IMR-90 (cell line): ENCODE measurements at regions not wholly inside any gene's neighbourhood (a gene's known extent, or its start where the extent isn't known, plus 50 kb on each side); places are given as distances from the start of the nearest gene placed in this dataset.

Experiments used
- ATAC-seq: fragments of 200-7000 bp; cut with Tn5 transposase; 2 replicates; pipeline ENCODE4 v1.9.1; 2020; ENCODE audit warnings: low read depth, mild to moderate bottlenecking, moderate library complexity
- BruUV-seq: library from RNA; stranded (reverse); fragments of 400-500 nt; replicated peaks from 2 replicates; lab custom pipeline; 2021; lab: Mats Ljungman, UMichigan
- CTCF ChIA-PET: fragments of 300-600 bp; formaldehyde crosslinking; extraction: SDS; loops from one replicate; lab custom pipeline; 2021; ENCODE audit warnings: antibody characterized with exemption; lab: Yijun Ruan, JAX
- POLR2A ChIA-PET: fragments of 300-600 bp; sonication (Branson Sonifier 250); formaldehyde crosslinking; loops from one replicate; lab custom pipeline; 2022; ENCODE audit warnings: antibody characterized with exemption; ENCODE audit not compliant: unreplicated experiment; lab: Charles Lee
- DNase-seq: peaks from one replicate; pipeline ENCODE4 v3.0.0; 2013
- H2AFZ ChIP-seq: replicated peaks from 2 replicates; pipeline ENCODE3; 2013; ENCODE audit warnings: low read length, mild to moderate bottlenecking; ENCODE audit not compliant: poor library complexity
- H2AK5ac ChIP-seq: 2 replicates; pipeline ENCODE4 v1.6.1; 2013; ENCODE audit warnings: low read depth, low read length, inconsistent platforms
- H2AK9ac ChIP-seq: replicated peaks from 2 replicates; pipeline ENCODE3; 2013; ENCODE audit warnings: mild to moderate bottlenecking, low read depth, low read length, moderate library complexity; ENCODE audit not compliant: poor library complexity
- H2BK120ac ChIP-seq: 2 replicates; pipeline ENCODE4 v1.6.1; 2013; ENCODE audit warnings: low read depth, low read length, inconsistent platforms
- H2BK15ac ChIP-seq: 3 replicates; pipeline ENCODE4 v1.6.1; 2013; ENCODE audit warnings: low read depth, low read length, inconsistent platforms
- H2BK20ac ChIP-seq: 2 replicates; pipeline ENCODE4 v1.6.1; 2013; ENCODE audit warnings: low read depth, mild to moderate bottlenecking, inconsistent platforms, low read length, moderate library complexity
- H2BK5ac ChIP-seq: 2 replicates; pipeline ENCODE4 v1.6.1; 2013; ENCODE audit warnings: mild to moderate bottlenecking, low read depth, low read length, inconsistent platforms; ENCODE audit not compliant: poor library complexity, severe bottlenecking
- H3K14ac ChIP-seq: replicated peaks from 2 replicates; pipeline ENCODE4 v1.6.1; 2013; ENCODE audit warnings: low read depth, low read length, inconsistent platforms
- H3K18ac ChIP-seq: 2 replicates; pipeline ENCODE4 v1.6.1; 2013; ENCODE audit warnings: low read depth, low read length, control low read depth
- H3K23ac ChIP-seq: 2 replicates; pipeline ENCODE4 v1.6.1; 2013; ENCODE audit warnings: low read depth, low read length, inconsistent platforms
- H3K27ac ChIP-seq: 2 replicates; pipeline ENCODE4 v1.5.1; 2013; ENCODE audit warnings: mild to moderate bottlenecking, control low read depth, low read length; ENCODE audit not compliant: insufficient read depth
- H3K27me3 ChIP-seq: 2 replicates; pipeline ENCODE4 v1.6.1; 2013; ENCODE audit warnings: low read length; ENCODE audit not compliant: control insufficient read depth, insufficient read depth
- H3K36me3 ChIP-seq: 2 replicates; pipeline ENCODE4 v1.6.1; 2013; ENCODE audit warnings: low read length, mixed read lengths; ENCODE audit not compliant: control insufficient read depth, insufficient read depth
- H3K4ac ChIP-seq: 2 replicates; pipeline ENCODE4 v1.6.1; 2013; ENCODE audit warnings: low read depth, low read length, inconsistent platforms
- H3K4me1 ChIP-seq: 2 replicates; pipeline ENCODE4 v1.6.1; 2013; ENCODE audit warnings: low read length, mixed read lengths; ENCODE audit not compliant: control insufficient read depth, insufficient read depth
- H3K4me2 ChIP-seq: 2 replicates; pipeline ENCODE4 v1.6.1; 2013; ENCODE audit warnings: low read depth, mild to moderate bottlenecking, control low read depth, low read length, moderate library complexity
- H3K4me3 ChIP-seq: 2 replicates; pipeline ENCODE4 v1.5.1; 2013; ENCODE audit warnings: low read depth, mild to moderate bottlenecking, control low read depth, low read length, moderate library complexity; ENCODE audit not compliant: insufficient read depth
- H3K56ac ChIP-seq: 2 replicates; pipeline ENCODE4 v1.6.1; 2013; ENCODE audit warnings: low read length, inconsistent platforms; ENCODE audit not compliant: insufficient read depth; ENCODE audit errors: extremely low read depth
- H3K79me1 ChIP-seq, 2 experiments: 2 replicates each; pipeline ENCODE4 v1.6.1; 2013; ENCODE audit warnings: low read length in 2 of 2, inconsistent platforms in 1 of 2, low read depth in 1 of 2
- H3K9ac ChIP-seq: 2 replicates; pipeline ENCODE4 v1.6.1; 2013; ENCODE audit warnings: low read depth, low read length, control low read depth
- H3K9me1 ChIP-seq: 2 replicates; pipeline ENCODE4 v1.6.1; 2013; ENCODE audit warnings: low read length, inconsistent platforms; ENCODE audit not compliant: insufficient read depth
- H3K9me3 ChIP-seq: 2 replicates; pipeline ENCODE4 v1.6.1; 2013; ENCODE audit warnings: low read length; ENCODE audit not compliant: control insufficient read depth, insufficient read depth
- H4K20me1 ChIP-seq: 2 replicates; pipeline ENCODE4 v1.6.1; 2013; ENCODE audit warnings: low read length, inconsistent platforms; ENCODE audit not compliant: insufficient read depth
- H4K5ac ChIP-seq: 2 replicates; pipeline ENCODE4 v1.6.1; 2013; ENCODE audit warnings: mild to moderate bottlenecking, low read depth, low read length, control low read depth
- H4K8ac ChIP-seq, 2 experiments: 2 replicates each; pipeline ENCODE4 v1.6.1; 2013; ENCODE audit warnings: low read depth in 2 of 2, low read length in 2 of 2, control low read depth in 1 of 2, inconsistent platforms in 1 of 2
- H4K91ac ChIP-seq: 2 replicates; pipeline ENCODE4 v1.6.1; 2013; ENCODE audit warnings: low read depth, low read length, inconsistent platforms; ENCODE audit not compliant: insufficient read depth
- CHD1 ChIP-seq: IDR thresholded peaks from 2 replicates; pipeline ENCODE4 v1.6.1; 2012; ENCODE audit warnings: low read depth, low read length, improper control_type of control experiment
- CTCF ChIP-seq: conservative IDR thresholded peaks from 2 replicates; pipeline ENCODE4 v1.5.1; 2012; ENCODE audit warnings: mild to moderate bottlenecking, low read depth, low read length, improper control_type of control experiment
- RAD21 ChIP-seq: IDR thresholded peaks from 2 replicates; pipeline ENCODE4 v1.6.1; 2012; ENCODE audit warnings: low read length, improper control_type of control experiment
- WGBS, 2 experiments: methylation state at CpG; one replicate each; pipeline versions ENCODE4 v1.1.5 to v1.1.7; 2013; ENCODE audit warnings: missing lambda C conversion rate in 2 of 2; ENCODE audit not compliant: insufficient read length in 1 of 2; ENCODE audit errors: extremely low coverage in 2 of 2; 5-methylcytosine and 5-hydroxymethylcytosine counted together
- dilution Hi-C: fragments of 300-500 bp; cut with HindIII; formaldehyde crosslinking; loops from one replicate; pipeline ENCODE4 v1.14.3; 2018; ENCODE audit warnings: low sequenced_read_pairs; ENCODE audit not compliant: unreplicated experiment
- in situ Hi-C: fragments of 300-500 bp; cut with MboI; formaldehyde crosslinking; loops from 3 replicates; pipeline ENCODE4 v1.14.3; 2019; ENCODE audit warnings: low sequenced_read_pairs, inconsistent platforms, mixed read lengths
- intact Hi-C: fragments of 100-400 bp; cut with micrococcal nuclease; formaldehyde crosslinking; loops from 2 replicates; pipeline ENCODE4 v1.10.0; 2022

- ATAC-seq: no peak
- no peaks in the 10 kb centered on the region for H4K20me1 ChIP-seq
- no peak overlapping the region for H3K23ac ChIP-seq
- H3K79me1 ChIP-seq: no peaks in the 10 kb centered on the region
- H3K9ac ChIP-seq: no peak overlapping the region
- no peak overlapping the region for H3K27ac ChIP-seq
- H2BK120ac ChIP-seq: no peak overlapping the region
- no CpG with 5 or more reads among the region's 1 CpG for WGBS, 2 experiments
- in situ Hi-C loops: no loop called here
- H2BK15ac ChIP-seq: no peak overlapping the region
- H2BK5ac ChIP-seq: no peak overlapping the region
- no peaks in the 10 kb centered on the region for H3K36me3 ChIP-seq
- no peaks in the 10 kb centered on the region; the same call in 1 of the 2 replicates for H3K9me3 ChIP-seq
- H3K56ac ChIP-seq: no peak overlapping the region
- intact Hi-C loops: no loop called here
- DNase-seq: no peak
- no peak overlapping the region for H3K18ac ChIP-seq
- H4K8ac ChIP-seq: no peak overlapping the region
- dilution Hi-C loops: no loop called here
- no peaks in the 10 kb centered on the region for H3K27me3 ChIP-seq
- H3K4me2 ChIP-seq: no peak overlapping the region
- no peak overlapping the region for H2BK20ac ChIP-seq
- no peak overlapping the region for H3K14ac ChIP-seq
- no peak overlapping the region for H3K4me3 ChIP-seq
- H2AK5ac ChIP-seq: no peak overlapping the region
- H4K5ac ChIP-seq: no peak overlapping the region
- no peak overlapping the region for H4K91ac ChIP-seq
- no TSS peak for BruUV-seq
- H2AFZ ChIP-seq: no peak overlapping the region
- 0 out of 2 replicates have a peak, but pooled peaks have one; percentile 18 for TF ChIP-seq CTCF
- no peak for TF ChIP-seq CHD1
- TF ChIP-seq RAD21: 0 out of 2 replicates have a peak, but pooled peaks have one; percentile 26
- no peaks in the 10 kb centered on the region for H3K4me1 ChIP-seq
- ChIA-PET POLR2A (no interaction called here), CTCF (no interaction called here)
- no peaks in the 10 kb centered on the region for H3K9me1 ChIP-seq
- no peak overlapping the region for H2AK9ac ChIP-seq
- no peak overlapping the region for H3K4ac ChIP-seq
Observed at GRCh38 chr4:58514299-58514698, 1404.1 kb upstream of the IGFBP7 start.
